ENCODE measurements at regions not wholly inside any gene's neighbourhood (a gene's known extent, or its start where the extent isn't known, plus 50 kb on each side); places are given as distances from the start of the nearest gene placed in this dataset.

DNA sequence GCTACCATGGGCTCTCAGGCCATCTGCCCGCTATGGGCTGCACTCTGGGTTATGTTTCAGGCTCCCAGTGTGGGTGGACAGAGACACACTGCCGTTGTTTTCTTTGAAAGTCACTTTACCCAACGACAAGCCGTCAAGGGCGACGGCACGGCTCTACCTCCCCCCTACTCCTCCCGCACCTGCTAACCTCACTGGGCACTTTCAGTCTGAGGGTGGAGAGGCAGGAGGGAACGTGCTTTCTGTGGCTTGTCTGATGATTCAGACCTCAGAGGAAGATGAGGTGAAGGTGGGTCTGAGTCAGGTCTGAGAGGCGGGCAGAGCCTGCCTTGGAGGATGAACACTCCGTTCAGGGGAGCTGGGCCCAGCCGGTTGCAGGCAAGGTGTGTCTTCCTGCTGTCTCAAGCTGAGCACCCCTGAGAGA is 147.6 kb upstream of the HDAC4 start:
- TF ChIP-seq, protein P1, sequence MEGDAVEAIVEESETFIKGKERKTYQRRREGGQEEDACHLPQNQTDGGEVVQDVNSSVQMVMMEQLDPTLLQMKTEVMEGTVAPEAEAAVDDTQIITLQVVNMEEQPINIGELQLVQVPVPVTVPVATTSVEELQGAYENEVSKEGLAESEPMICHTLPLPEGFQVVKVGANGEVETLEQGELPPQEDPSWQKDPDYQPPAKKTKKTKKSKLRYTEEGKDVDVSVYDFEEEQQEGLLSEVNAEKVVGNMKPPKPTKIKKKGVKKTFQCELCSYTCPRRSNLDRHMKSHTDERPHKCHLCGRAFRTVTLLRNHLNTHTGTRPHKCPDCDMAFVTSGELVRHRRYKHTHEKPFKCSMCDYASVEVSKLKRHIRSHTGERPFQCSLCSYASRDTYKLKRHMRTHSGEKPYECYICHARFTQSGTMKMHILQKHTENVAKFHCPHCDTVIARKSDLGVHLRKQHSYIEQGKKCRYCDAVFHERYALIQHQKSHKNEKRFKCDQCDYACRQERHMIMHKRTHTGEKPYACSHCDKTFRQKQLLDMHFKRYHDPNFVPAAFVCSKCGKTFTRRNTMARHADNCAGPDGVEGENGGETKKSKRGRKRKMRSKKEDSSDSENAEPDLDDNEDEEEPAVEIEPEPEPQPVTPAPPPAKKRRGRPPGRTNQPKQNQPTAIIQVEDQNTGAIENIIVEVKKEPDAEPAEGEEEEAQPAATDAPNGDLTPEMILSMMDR (IDR thresholded peaks at IDR 0.05): no peak
- TF ChIP-seq POLR2AphosphoS5 (IDR thresholded peaks at IDR 0.05): no peak
